ENCODE measurements at regions not wholly inside any gene's neighbourhood (a gene's known extent, or its start where the extent isn't known, plus 50 kb on each side); places are given as distances from the start of the nearest gene placed in this dataset.

- no peak overlapping the region for H3K4ac ChIP-seq (ENCODE audit: low read depth, low read length)
- H3K14ac ChIP-seq (ENCODE audit: insufficient read depth, low read length): no peak overlapping the region
- H3K4me1 ChIP-seq (ENCODE audit: insufficient read depth, low read length): no peaks in the 10 kb centered on the region
- Mint-ChIP-seq H3K27ac (peak overlapping the region in 1 of 3 experiments; percentile 16; a peak in 1 of 7 replicates), H3K27me3 (ENCODE audit: low read depth) (no peaks in the 10 kb centered on the region), H3K4me1 (peaks cover 23 to 26% of the 10 kb centered on the region in 2 experiments), H3K36me3 (ENCODE audit: insufficient read depth in 1 of 3, low read depth in 3 of 3) (0 out of 7 replicates have a peak, but pooled peaks cover 0 to 4% (median 0%) of the 10 kb centered on the region in 3 experiments), H3K9me3 (peaks cover 0 to 5% of the 10 kb centered on the region in 2 experiments; a peak in 3 of 5 replicates), H3K4me3 (no peak overlapping the region)
- H4K20me1 ChIP-seq (ENCODE audit: control insufficient read depth, insufficient read depth, insufficient read length): no peaks in the 10 kb centered on the region
- no peak overlapping the region for H4K8ac ChIP-seq (replicated peaks; ENCODE audit: insufficient read length, low read depth, low read length)
- TF ChIP-seq, protein P1, sequence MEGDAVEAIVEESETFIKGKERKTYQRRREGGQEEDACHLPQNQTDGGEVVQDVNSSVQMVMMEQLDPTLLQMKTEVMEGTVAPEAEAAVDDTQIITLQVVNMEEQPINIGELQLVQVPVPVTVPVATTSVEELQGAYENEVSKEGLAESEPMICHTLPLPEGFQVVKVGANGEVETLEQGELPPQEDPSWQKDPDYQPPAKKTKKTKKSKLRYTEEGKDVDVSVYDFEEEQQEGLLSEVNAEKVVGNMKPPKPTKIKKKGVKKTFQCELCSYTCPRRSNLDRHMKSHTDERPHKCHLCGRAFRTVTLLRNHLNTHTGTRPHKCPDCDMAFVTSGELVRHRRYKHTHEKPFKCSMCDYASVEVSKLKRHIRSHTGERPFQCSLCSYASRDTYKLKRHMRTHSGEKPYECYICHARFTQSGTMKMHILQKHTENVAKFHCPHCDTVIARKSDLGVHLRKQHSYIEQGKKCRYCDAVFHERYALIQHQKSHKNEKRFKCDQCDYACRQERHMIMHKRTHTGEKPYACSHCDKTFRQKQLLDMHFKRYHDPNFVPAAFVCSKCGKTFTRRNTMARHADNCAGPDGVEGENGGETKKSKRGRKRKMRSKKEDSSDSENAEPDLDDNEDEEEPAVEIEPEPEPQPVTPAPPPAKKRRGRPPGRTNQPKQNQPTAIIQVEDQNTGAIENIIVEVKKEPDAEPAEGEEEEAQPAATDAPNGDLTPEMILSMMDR (conservative IDR thresholded peaks at IDR 0.05): no peak
- no peak overlapping the region for H3K18ac ChIP-seq (ENCODE audit: insufficient read length, low read depth, low read length)
- no peak overlapping the region for H2BK15ac ChIP-seq (ENCODE audit: low read depth, low read length)
- H3K23me2 ChIP-seq (ENCODE audit: insufficient read length, low read depth, low read length, poor library complexity, severe bottlenecking): no peaks in the 10 kb centered on the region
- H3K27ac ChIP-seq (ENCODE audit: insufficient read length, low read depth, low read length): no peak overlapping the region
- no peak overlapping the region for H2BK5ac ChIP-seq (ENCODE audit: insufficient read length, low read length)
- no peaks in the 10 kb centered on the region for H3K27me3 ChIP-seq (ENCODE audit: insufficient read depth, low read length)
- no peak overlapping the region for H2AK5ac ChIP-seq (ENCODE audit: insufficient read length, low read length)
- H3K56ac ChIP-seq (ENCODE audit: insufficient read length, low read depth, low read length): no peak overlapping the region
- H2BK20ac ChIP-seq (ENCODE audit: low read depth, low read length, poor library complexity, severe bottlenecking): no peak overlapping the region
- H3K4me2 ChIP-seq (ENCODE audit: insufficient read depth, insufficient read length, low read length): no peak overlapping the region
- no peak for DNase-seq
- no peaks in the 10 kb centered on the region for H3K79me1 ChIP-seq (ENCODE audit: insufficient read depth, low read depth, low read length, poor library complexity, severe bottlenecking)
- WGBS (ENCODE audit: extremely low coverage, insufficient read length, low lambda C conversion rate): no CpG with 5 or more reads among the region's 4 CpGs
- H2BK12ac ChIP-seq (ENCODE audit: insufficient read length, low read depth, low read length): no peak overlapping the region
- no peaks in the 10 kb centered on the region for H3K9me3 ChIP-seq (ENCODE audit: control insufficient read depth, low read depth, low read length)
- no peak overlapping the region for H3K23ac ChIP-seq (ENCODE audit: insufficient read length, low read depth, low read length)
- H3K79me2 ChIP-seq (ENCODE audit: insufficient read depth, low read length): no peaks in the 10 kb centered on the region
- no peak overlapping the region for H2AFZ ChIP-seq (ENCODE audit: low read length)
- no peak overlapping the region for H2BK120ac ChIP-seq (ENCODE audit: low read depth, low read length, poor library complexity, severe bottlenecking)
- H4K91ac ChIP-seq (ENCODE audit: insufficient read length, low read depth, low read length): no peak overlapping the region
- H3K9ac ChIP-seq (ENCODE audit: extremely low read depth, insufficient read length, low read length): no peak overlapping the region
- no peak overlapping the region for H4K5ac ChIP-seq (ENCODE audit: insufficient read length, low read depth, low read length)
- no peak overlapping the region for H3T11ph ChIP-seq (ENCODE audit: low read length)
Observed at GRCh38 chr9:76560481-76560922, 101.5 kb downstream of the GCNT1 start.

Data from H9 (cell line).